ENCODE measurements at regions not wholly inside any gene's neighbourhood (a gene's known extent, or its start where the extent isn't known, plus 50 kb on each side); places are given as distances from the start of the nearest gene placed in this dataset.

DNA sequence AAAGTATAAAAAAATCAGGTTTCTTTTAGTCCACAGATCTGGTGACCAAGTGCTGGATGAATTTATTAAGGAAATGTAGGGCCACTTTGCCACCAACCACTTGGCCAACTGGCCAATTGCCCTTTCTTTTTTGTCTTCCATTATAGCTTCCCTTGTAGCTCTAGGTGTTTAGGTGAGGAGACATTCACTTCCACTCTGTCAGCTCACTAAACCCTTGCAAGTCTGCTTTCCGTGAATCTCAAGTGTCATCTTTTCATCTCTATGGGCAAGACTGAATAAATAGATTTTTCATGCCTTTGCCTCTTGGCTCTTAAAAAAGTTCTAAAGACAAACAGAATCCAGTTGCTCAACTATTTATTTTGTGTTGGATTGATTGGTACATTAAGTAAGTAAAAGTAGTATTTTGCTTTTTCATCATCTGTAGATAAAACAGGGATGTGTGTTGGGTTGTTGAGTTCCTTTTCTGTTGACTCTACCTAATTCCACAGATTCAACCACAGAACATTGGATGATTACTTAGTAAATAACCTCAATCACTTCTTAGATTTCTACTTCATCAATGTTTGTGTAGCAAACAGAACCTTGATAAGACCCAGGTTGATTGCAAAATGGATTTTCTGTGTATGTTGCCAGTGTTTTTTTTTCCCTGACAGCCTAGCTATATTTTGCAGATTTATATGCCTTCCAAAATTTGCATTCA lies 68.1 kb upstream of the GRXCR1 start:
- H3K4me3 ChIP-seq (ENCODE audit: insufficient read depth, low read length, poor library complexity, severe bottlenecking), result no peak overlapping the region
- H3K9me2 ChIP-seq (replicated peaks; ENCODE audit: insufficient read depth, low read length), result no peaks in the 10 kb centered on the region
- no peaks in the 10 kb centered on the region for H4K20me1 ChIP-seq (ENCODE audit: low read depth, low read length)
- H3F3A ChIP-seq (ENCODE audit: insufficient read depth), result no peaks in the 10 kb centered on the region
- H3K4me2 ChIP-seq (ENCODE audit: low read depth, low read length, poor library complexity, severe bottlenecking), result no peak overlapping the region
- H3K27ac ChIP-seq (ENCODE audit: low read depth, low read length), result no peak overlapping the region
- no peaks in the 10 kb centered on the region for H3K27me3 ChIP-seq (ENCODE audit: low read length)
- H3K79me2 ChIP-seq (ENCODE audit: insufficient read depth, low read length), result no peaks in the 10 kb centered on the region
- TF ChIP-seq, protein P1, sequence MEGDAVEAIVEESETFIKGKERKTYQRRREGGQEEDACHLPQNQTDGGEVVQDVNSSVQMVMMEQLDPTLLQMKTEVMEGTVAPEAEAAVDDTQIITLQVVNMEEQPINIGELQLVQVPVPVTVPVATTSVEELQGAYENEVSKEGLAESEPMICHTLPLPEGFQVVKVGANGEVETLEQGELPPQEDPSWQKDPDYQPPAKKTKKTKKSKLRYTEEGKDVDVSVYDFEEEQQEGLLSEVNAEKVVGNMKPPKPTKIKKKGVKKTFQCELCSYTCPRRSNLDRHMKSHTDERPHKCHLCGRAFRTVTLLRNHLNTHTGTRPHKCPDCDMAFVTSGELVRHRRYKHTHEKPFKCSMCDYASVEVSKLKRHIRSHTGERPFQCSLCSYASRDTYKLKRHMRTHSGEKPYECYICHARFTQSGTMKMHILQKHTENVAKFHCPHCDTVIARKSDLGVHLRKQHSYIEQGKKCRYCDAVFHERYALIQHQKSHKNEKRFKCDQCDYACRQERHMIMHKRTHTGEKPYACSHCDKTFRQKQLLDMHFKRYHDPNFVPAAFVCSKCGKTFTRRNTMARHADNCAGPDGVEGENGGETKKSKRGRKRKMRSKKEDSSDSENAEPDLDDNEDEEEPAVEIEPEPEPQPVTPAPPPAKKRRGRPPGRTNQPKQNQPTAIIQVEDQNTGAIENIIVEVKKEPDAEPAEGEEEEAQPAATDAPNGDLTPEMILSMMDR (IDR thresholded peaks at IDR 0.05; ENCODE audit: insufficient read depth, low read length, poor library complexity, severe bottlenecking), result no peak
- no peak for TF ChIP-seq EZH2phosphoT487 (conservative IDR thresholded peaks at IDR 0.05; ENCODE audit: low read length)
- H3K9ac ChIP-seq (ENCODE audit: low read length), result no peak overlapping the region
- no peaks in the 10 kb centered on the region for H3K36me3 ChIP-seq (ENCODE audit: low read length)
- no peaks in the 10 kb centered on the region for H3K9me3 ChIP-seq (ENCODE audit: insufficient read depth, low read length)
- no peak overlapping the region for H2AFZ ChIP-seq (ENCODE audit: low read depth, low read length, severe bottlenecking)

DNA sequence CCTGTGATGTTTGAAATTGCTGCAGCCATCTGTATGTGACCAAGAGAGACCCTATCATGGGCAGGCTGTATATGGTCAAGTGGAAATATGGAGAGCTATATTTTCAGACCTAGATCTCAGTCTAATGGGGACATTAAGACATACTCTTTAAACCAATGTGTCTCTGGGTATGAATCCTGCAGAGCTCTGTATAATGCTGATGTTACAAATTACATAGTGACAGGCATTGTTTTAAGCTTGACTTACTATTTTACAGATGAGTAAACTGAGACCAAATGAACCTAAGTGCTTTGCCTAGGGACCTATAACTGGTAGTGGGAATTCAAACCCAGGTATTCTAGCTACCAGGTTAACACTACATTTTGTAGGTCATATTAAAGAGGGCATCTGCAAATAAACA lies 71.3 kb upstream of the GRXCR1 start:
- H3K4me3 ChIP-seq (ENCODE audit: insufficient read depth, low read length, poor library complexity, severe bottlenecking), result no peak overlapping the region
- H3K79me2 ChIP-seq (ENCODE audit: insufficient read depth, low read length), result no peaks in the 10 kb centered on the region
- no peaks in the 10 kb centered on the region for H3K9me3 ChIP-seq (ENCODE audit: insufficient read depth, low read length)
- no peaks in the 10 kb centered on the region for H4K20me1 ChIP-seq (ENCODE audit: low read depth, low read length)
- no peak for TF ChIP-seq EZH2phosphoT487 (conservative IDR thresholded peaks at IDR 0.05; ENCODE audit: low read length)
- TF ChIP-seq, protein P1 (IDR thresholded peaks at IDR 0.05; ENCODE audit: insufficient read depth, low read length, poor library complexity, severe bottlenecking), result no peak
- no peaks in the 10 kb centered on the region for H3K27me3 ChIP-seq (ENCODE audit: low read length)
- H3K9ac ChIP-seq (ENCODE audit: low read length), result no peak overlapping the region
- no peak overlapping the region for H3K27ac ChIP-seq (ENCODE audit: low read depth, low read length)
- H3K9me2 ChIP-seq (replicated peaks; ENCODE audit: insufficient read depth, low read length), result no peaks in the 10 kb centered on the region
- no peaks in the 10 kb centered on the region for H3K36me3 ChIP-seq (ENCODE audit: low read length)
- H3F3A ChIP-seq (ENCODE audit: insufficient read depth), result no peaks in the 10 kb centered on the region
- no peak overlapping the region for H2AFZ ChIP-seq (ENCODE audit: low read depth, low read length, severe bottlenecking)
- no peak overlapping the region for H3K4me2 ChIP-seq (ENCODE audit: low read depth, low read length, poor library complexity, severe bottlenecking)

DNA sequence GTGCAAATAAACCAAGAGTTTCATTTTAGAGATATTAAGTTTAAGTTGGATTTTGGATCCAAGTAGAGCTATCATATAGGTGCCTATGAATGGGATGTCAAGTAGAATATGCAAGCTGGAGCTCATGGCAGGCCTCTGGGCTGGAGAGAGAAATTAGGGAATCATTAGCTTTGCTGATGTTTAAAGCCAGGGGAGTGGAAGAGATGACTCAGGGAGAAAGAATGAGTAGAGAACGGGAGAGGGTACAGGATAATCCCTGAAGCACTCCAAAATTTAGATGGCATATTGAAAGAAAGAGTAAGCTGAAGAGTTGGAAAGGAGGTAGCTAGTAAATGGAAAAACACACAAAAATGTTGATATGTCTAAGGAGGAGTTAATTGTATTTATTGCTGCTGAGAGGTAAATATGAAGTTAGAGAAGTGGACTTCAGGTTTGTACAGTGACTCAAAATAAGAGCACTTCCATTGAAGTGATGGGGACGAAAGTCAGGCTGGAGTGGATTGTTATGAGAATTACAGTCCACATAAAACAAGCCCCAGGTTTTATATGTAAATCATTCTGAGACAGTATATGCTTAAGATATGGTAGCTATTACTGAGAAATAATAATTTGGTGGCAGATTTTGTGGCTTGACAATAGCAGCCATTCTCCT lies 72.5 kb upstream of the GRXCR1 start:
- H3K4me3 ChIP-seq (ENCODE audit: insufficient read depth, low read length, poor library complexity, severe bottlenecking), result no peak overlapping the region
- H3F3A ChIP-seq (ENCODE audit: insufficient read depth), result no peaks in the 10 kb centered on the region
- H4K20me1 ChIP-seq (ENCODE audit: low read depth, low read length), result no peaks in the 10 kb centered on the region
- TF ChIP-seq EZH2phosphoT487 (conservative IDR thresholded peaks at IDR 0.05; ENCODE audit: low read length), result no peak
- TF ChIP-seq, protein P1 (IDR thresholded peaks at IDR 0.05; ENCODE audit: insufficient read depth, low read length, poor library complexity, severe bottlenecking), result no peak
- H3K9me3 ChIP-seq (ENCODE audit: insufficient read depth, low read length), result no peaks in the 10 kb centered on the region
- no peaks in the 10 kb centered on the region for H3K79me2 ChIP-seq (ENCODE audit: insufficient read depth, low read length)
- H2AFZ ChIP-seq (ENCODE audit: low read depth, low read length, severe bottlenecking), result no peak overlapping the region
- H3K27me3 ChIP-seq (ENCODE audit: low read length), result no peaks in the 10 kb centered on the region
- H3K27ac ChIP-seq (ENCODE audit: low read depth, low read length), result no peak overlapping the region
- H3K9me2 ChIP-seq (replicated peaks; ENCODE audit: insufficient read depth, low read length), result no peaks in the 10 kb centered on the region
- no peak overlapping the region for H3K4me2 ChIP-seq (ENCODE audit: low read depth, low read length, poor library complexity, severe bottlenecking)
- H3K9ac ChIP-seq (ENCODE audit: low read length), result no peak overlapping the region
- H3K36me3 ChIP-seq (ENCODE audit: low read length), result no peaks in the 10 kb centered on the region
